ENCODE measurements at regions not wholly inside any gene's neighbourhood (a gene's known extent, or its start where the extent isn't known, plus 50 kb on each side); places are given as distances from the start of the nearest gene placed in this dataset.

DNA sequence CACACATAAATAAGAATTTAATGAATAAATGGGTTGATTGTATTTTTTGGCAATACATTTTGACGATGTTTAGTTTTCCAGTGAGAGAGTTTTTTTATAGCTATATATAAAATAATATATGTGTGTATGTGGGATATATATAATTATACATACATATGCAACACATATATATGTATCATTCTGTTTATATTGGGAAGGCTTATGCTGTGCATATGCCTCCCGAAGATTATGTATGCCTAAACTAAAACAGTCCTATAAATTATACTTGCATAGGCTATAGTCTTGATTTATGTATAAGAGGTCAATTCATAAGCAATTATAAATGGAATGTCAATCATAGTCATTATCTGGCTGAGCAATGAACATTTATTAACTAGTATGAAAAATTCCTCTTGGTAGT, 151.3 kb upstream of the HMHB1 start:
- no peak for TF ChIP-seq CTCF (IDR thresholded peaks at IDR 0.05; ENCODE audit: low read depth, low read length, missing control alignments)
- no peaks in the 10 kb centered on the region for H3K36me3 ChIP-seq (replicated peaks)
- in situ Hi-C loops (cut with HindIII; ENCODE audit: low pct_ligation_motif_present, low sequenced_read_pairs): no loop called here

DNA sequence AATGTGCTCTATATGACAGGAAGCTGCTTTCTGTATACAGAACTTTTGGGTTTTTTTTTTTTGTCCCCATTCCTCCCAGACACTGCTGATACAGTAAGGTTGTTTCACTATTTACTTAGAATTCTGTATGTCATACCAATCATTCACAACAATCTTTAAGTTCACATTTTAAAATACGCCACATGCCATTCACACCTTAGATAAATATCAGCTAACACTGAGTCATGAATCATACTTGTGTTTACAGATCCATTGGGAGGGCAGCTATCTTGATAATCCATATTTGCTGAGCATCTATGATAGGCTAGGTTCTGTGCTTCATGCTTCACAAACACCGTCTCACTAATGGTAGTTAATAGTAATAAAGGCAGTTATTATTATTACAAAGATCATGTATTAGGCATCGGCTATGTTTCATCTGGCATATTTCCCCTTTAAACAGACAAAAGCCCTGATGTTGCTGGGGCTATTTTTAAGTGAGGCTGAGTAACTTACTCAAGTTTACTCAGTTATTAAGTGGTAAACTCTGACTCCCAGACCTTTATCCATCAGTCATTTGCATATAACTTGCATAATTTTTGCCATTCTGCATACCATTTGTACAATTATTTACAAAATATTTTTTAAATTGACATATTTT, 152.2 kb upstream of the HMHB1 start:
- no peak for TF ChIP-seq CTCF (IDR thresholded peaks at IDR 0.05; ENCODE audit: low read depth, low read length, missing control alignments)
- no peak for DNase-seq
- Histone ChIP-seq H3K4me3 (ENCODE audit: low read depth, low read length) (no peak overlapping the region), H3K27me3 (replicated peaks) (no peaks in the 10 kb centered on the region), H3K27ac (no peak overlapping the region), H3K36me3 (replicated peaks) (no peaks in the 10 kb centered on the region)
- in situ Hi-C loops (cut with HindIII; ENCODE audit: low pct_ligation_motif_present, low sequenced_read_pairs): no loop called here

More for the DNA sequence above, 151.3 kb upstream of the HMHB1 start:
- DNase-seq: no peak
- H3K27me3 ChIP-seq (replicated peaks): no peaks in the 10 kb centered on the region
- H3K4me3 ChIP-seq (ENCODE audit: low read depth, low read length): no peak overlapping the region
- H3K27ac ChIP-seq: no peak overlapping the region

GRCh38 chr5:143658956-143659355, 153.0 kb upstream of the HMHB1 start:
- Histone ChIP-seq H3K4me3 (ENCODE audit: low read depth, low read length) (no peak overlapping the region), H3K27me3 (replicated peaks) (no peaks in the 10 kb centered on the region), H3K36me3 (replicated peaks) (no peaks in the 10 kb centered on the region), H3K27ac (no peak overlapping the region)
- TF ChIP-seq CTCF (IDR thresholded peaks at IDR 0.05; ENCODE audit: low read depth, low read length, missing control alignments): no peak
- no peak for DNase-seq
- in situ Hi-C loops (cut with HindIII; ENCODE audit: low pct_ligation_motif_present, low sequenced_read_pairs): no loop called here

DNA sequence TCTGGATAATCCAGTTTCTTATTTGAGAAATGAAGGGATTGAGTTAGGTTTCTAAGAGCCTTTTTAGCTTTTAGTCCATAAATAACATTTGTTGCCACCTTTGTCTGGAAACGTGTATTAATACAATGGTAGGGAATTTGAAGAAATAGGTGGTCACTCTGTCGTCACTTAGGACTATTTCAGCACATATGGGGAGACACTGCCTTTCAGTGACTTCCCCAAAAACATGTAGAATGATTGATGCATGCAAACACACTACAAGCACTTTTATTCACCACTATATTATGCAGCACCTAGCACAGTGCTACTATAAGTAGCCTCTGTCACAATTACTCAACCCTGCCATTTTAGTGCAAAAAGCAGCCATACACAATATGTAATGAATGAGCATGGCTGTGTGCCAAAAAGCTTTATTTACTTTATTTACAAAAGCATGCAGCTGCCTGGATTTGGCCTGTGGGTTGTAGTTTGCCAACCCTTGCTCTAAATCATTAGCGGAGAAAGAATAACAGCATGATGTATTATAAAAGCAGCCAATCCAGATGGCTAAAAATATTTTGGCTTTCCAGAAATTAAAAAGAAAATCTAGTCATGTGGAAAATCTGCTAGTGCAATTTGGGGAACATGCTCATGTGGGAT, 154.2 kb upstream of the HMHB1 start:
- H3K27ac ChIP-seq: no peak overlapping the region
- TF ChIP-seq CTCF (IDR thresholded peaks at IDR 0.05; ENCODE audit: low read depth, low read length, missing control alignments): no peak
- no peaks in the 10 kb centered on the region for H3K36me3 ChIP-seq (replicated peaks)
- in situ Hi-C loops (cut with HindIII; ENCODE audit: low pct_ligation_motif_present, low sequenced_read_pairs): no loop called here
- DNase-seq: no peak
- no peak overlapping the region for H3K4me3 ChIP-seq (ENCODE audit: low read depth, low read length)
- H3K27me3 ChIP-seq (replicated peaks): no peaks in the 10 kb centered on the region

- no peak overlapping the region for H3K27ac ChIP-seq
- in situ Hi-C loops (cut with HindIII; ENCODE audit: low pct_ligation_motif_present, low sequenced_read_pairs): no loop called here
- no peak for DNase-seq
Measured at GRCh38 chr5:143653766-143654282, 158.1 kb upstream of the HMHB1 start.

More at GRCh38 chr5:143653766-143654282, 158.1 kb upstream of the HMHB1 start:
- no peaks in the 10 kb centered on the region for H3K36me3 ChIP-seq (replicated peaks)
- TF ChIP-seq CTCF (IDR thresholded peaks at IDR 0.05; ENCODE audit: low read depth, low read length, missing control alignments): no peak
- H3K27me3 ChIP-seq (replicated peaks): no peaks in the 10 kb centered on the region
- H3K4me3 ChIP-seq (ENCODE audit: low read depth, low read length): no peak overlapping the region

Measured in brain microvascular endothelial cell (primary cell).